Right lobe of liver (tissue), 6 donors: ENCODE measurements at regions not wholly inside any gene's neighbourhood (a gene's known extent, or its start where the extent isn't known, plus 50 kb on each side); places are given as distances from the start of the nearest gene placed in this dataset.

ENCODE experiments used
- ATAC-seq, 4 donors: fragments of 200-7000 bp; cut with Tn5 transposase; one replicate each; pipeline ENCODE4 v1.9.1; 2020; ENCODE audit warnings: mild to moderate bottlenecking in 4 of 4, moderate library complexity in 4 of 4
- DNase-seq, 3 donors: peaks; one replicate each; pipeline ENCODE4 v3.0.0-alpha.2; 2020
- H3K27ac ChIP-seq, 3 donors: fragments of 200-600 bp; one replicate each; pipeline ENCODE4 v1.8.0; 2022
- H3K27me3 ChIP-seq, 2 donors: fragments of 200-600 bp; one replicate each; pipeline ENCODE4 v1.8.0; 2022
- H3K36me3 ChIP-seq, 4 donors: fragments of 200-600 bp; sonication (generic) in 1 of 4; one replicate each; pipeline versions ENCODE4 v1.5.1 to v1.8.0; 2017 to 2022; ENCODE audit warnings: control low read depth in 1 of 4
- H3K4me1 ChIP-seq, 4 donors: fragments of 200-600 bp; sonication (generic) in 1 of 4; one replicate each; pipeline versions ENCODE4 v1.5.1 to v1.8.0; 2017 to 2022; ENCODE audit warnings: control low read depth in 1 of 4
- H3K4me3 ChIP-seq, 3 donors: fragments of 200-600 bp; one replicate each; pipeline ENCODE4 v1.8.0; 2022
- H3K9me3 ChIP-seq, 4 donors: fragments of 200-600 bp; sonication (generic) in 1 of 4; one replicate each; pipeline versions ENCODE4 v1.5.1 to v1.8.0; 2017 to 2022; ENCODE audit warnings: control low read depth in 1 of 4
- POLR2A ChIP-seq: fragments of 450-650 bp; IDR thresholded peaks from one replicate; pipeline ENCODE4 v1.6.1; 2017; ENCODE audit warnings: antibody characterized with exemption, mild to moderate bottlenecking
- WGBS: methylation state at CpG from one replicate; pipeline ENCODE4 v1.1.6; 2018; ENCODE audit warnings: low coverage, low lambda C conversion rate; ENCODE audit not compliant: insufficient coverage; ENCODE audit errors: missing lambda C conversion rate; 5-methylcytosine and 5-hydroxymethylcytosine counted together
- intact Hi-C, 2 donors: fragments of 100-400 bp; cut with DNase I; formaldehyde crosslinking; loops; one replicate each; pipeline versions ENCODE4 v1.11.2 to v1.14.1; 2022
- TF ChIP-seq, protein P1 (sequence below), 4 donors: fragments of 200-600 bp in 3 of 4; fragments of 450-650 bp in 1 of 4; IDR thresholded peaks; one replicate each; pipeline versions ENCODE4 v1.5.1 to v1.8.0; 2016 to 2022; ENCODE audit warnings: antibody characterized with exemption in 4 of 4, mild to moderate bottlenecking in 2 of 4
- donor health status: DM: no; HTN: yes; CAD: no.
- donor health status: DM: no; HTN: no; CAD: no.
- donor health status: DM: no; HTN: no; CAD: no.
- donor health status: DM: no; HTN: yes; CAD: no.
- donor health status: DM: no; HTN: yes; CAD: no.

DNA sequence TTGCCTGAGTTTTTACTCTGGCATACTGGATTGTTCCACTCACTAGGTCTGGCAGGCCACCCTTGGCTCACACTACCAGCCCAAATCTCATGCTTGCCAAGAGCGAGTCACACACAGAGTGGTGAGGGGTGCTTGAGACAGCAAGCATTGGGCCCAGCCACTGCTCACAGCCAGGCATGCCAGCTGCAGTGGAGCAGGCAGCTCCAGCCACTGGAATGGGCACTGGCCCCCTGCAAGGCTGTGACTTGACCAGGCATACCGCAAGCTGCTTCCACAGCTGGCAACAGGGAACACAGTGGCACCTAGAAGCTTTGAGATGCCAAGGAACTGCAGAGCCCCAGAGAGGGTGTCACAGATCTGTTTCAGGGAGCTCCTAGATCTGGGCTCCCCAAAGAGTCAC lies 488.5 kb downstream of the LRFN5 start:
- Histone ChIP-seq H3K27ac (no peak overlapping the region), H3K36me3 (no peaks in the 10 kb centered on the region), H3K4me3 (no peak overlapping the region), H3K27me3 (no peaks in the 10 kb centered on the region), H3K4me1 (no peaks in the 10 kb centered on the region), H3K9me3 (no peaks in the 10 kb centered on the region)
- 33% methylated on average over 1 of the region's 2 CpGs for WGBS
- ATAC-seq (peak in 1 of 4 donors; percentile 16), DNase-seq (no peak)
- TF ChIP-seq, protein P1, sequence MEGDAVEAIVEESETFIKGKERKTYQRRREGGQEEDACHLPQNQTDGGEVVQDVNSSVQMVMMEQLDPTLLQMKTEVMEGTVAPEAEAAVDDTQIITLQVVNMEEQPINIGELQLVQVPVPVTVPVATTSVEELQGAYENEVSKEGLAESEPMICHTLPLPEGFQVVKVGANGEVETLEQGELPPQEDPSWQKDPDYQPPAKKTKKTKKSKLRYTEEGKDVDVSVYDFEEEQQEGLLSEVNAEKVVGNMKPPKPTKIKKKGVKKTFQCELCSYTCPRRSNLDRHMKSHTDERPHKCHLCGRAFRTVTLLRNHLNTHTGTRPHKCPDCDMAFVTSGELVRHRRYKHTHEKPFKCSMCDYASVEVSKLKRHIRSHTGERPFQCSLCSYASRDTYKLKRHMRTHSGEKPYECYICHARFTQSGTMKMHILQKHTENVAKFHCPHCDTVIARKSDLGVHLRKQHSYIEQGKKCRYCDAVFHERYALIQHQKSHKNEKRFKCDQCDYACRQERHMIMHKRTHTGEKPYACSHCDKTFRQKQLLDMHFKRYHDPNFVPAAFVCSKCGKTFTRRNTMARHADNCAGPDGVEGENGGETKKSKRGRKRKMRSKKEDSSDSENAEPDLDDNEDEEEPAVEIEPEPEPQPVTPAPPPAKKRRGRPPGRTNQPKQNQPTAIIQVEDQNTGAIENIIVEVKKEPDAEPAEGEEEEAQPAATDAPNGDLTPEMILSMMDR (IDR thresholded peaks at IDR 0.05) = no peak
- TF ChIP-seq POLR2A = no peak
- intact Hi-C loops = no loop called here

DNA sequence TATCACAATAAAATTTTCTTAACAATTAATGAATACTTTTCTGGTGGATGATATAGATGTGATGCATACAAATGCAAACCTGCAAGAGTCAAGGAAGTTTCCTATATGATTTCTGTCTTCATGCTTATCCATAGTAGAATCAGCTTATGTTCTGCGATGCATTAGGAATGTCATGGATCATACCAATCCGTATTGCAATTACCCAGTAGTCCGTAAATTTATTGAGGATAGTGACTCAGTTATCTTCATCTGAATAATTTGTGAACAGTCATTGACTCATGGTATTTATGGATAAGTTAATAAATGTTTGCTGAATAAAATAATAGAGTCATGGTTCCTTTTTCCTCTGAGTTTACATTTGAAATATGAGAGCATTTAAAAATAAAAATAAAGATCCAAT lies 483.4 kb downstream of the LRFN5 start:
- no peak for ATAC-seq
- H3K4me3 ChIP-seq = no peak overlapping the region
- no peaks in the 10 kb centered on the region for H3K9me3 ChIP-seq
- 48% methylated on average over 3 of the region's 3 CpGs for WGBS
- no peaks in the 10 kb centered on the region for H3K36me3 ChIP-seq
- TF ChIP-seq, protein P1 (IDR thresholded peaks at IDR 0.05) = no peak
- no peak for TF ChIP-seq POLR2A
- no peak for DNase-seq
- intact Hi-C loops = no loop called here
- H3K4me1 ChIP-seq = no peaks in the 10 kb centered on the region
- no peak overlapping the region for H3K27ac ChIP-seq
- no peaks in the 10 kb centered on the region for H3K27me3 ChIP-seq

DNA sequence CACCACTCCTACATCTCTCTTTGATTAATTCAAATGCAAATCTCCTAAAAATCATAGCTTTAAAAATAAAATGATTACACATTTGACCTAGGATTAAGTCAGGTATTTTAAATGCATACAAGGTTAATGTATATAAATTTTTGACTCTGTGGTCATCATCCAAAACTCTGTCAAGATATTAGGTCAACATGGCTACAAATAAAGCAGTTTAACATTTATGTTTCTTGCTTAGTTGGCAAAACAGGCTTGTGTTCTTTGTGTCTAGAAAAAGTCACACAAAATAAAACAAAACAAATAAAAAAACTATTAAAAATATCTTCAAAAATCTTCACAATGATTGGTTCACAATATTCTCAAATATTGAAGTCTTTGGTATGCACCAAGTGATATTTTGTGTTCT lies 473.2 kb downstream of the LRFN5 start:
- H3K27me3 ChIP-seq = no peaks in the 10 kb centered on the region
- intact Hi-C loops = no loop called here
- TF ChIP-seq POLR2A = no peak
- TF ChIP-seq, protein P1 (IDR thresholded peaks at IDR 0.05) = no peak
- no peak overlapping the region for H3K4me3 ChIP-seq
- H3K27ac ChIP-seq = no peak overlapping the region
- no peaks in the 10 kb centered on the region for H3K9me3 ChIP-seq
- no peak for DNase-seq
- no peaks in the 10 kb centered on the region for H3K36me3 ChIP-seq
- H3K4me1 ChIP-seq = no peaks in the 10 kb centered on the region
- ATAC-seq = no peak

DNA sequence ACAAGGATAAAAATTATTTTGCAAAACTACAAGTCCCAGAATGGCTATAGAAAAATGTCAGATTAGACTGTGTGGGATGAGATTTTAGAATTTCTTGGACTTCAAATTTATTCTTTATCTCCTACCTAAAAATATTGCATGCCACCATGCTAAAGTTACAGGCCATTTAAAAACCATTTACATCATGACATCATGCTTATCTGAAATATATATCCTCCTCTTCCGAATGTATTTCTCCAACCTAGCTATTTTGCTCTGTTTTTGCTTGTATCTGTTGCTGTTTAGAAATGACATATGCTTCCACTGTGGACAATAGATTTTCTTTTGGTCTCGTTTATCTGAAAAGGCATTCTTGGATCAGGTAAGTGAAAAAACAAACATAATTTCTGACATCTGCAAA lies 471.7 kb downstream of the LRFN5 start:
- Histone ChIP-seq H3K9me3 (no peaks in the 10 kb centered on the region), H3K27ac (no peak overlapping the region), H3K27me3 (no peaks in the 10 kb centered on the region), H3K4me3 (no peak overlapping the region), H3K4me1 (no peaks in the 10 kb centered on the region), H3K36me3 (no peaks in the 10 kb centered on the region)
- 34% methylated on average over 2 of the region's 2 CpGs for WGBS
- ATAC-seq = no peak
- no peak for DNase-seq
- TF ChIP-seq POLR2A = no peak
- TF ChIP-seq, protein P1 (IDR thresholded peaks at IDR 0.05) = no peak
- intact Hi-C loops = no loop called here

DNA sequence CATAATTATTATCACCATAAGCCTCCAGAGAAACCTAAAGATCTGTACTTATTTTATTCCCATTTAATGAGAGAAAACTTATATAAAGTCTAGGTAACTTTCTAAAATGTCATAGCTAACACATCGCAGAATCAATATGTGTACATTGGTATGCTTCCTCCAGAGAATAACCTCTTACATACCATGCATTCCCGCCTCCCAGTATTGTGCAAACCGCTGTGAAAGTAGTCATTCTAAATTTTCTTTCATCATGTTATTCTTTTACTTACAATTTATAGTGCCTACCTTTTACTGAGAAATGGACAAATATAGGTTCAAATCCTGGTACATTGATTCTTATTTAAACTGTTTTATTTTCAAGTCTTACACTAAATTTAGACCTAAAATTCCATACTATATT lies 463.4 kb downstream of the LRFN5 start:
- no peak for DNase-seq
- H3K27me3 ChIP-seq = no peaks in the 10 kb centered on the region
- H3K27ac ChIP-seq = no peak overlapping the region
- TF ChIP-seq POLR2A = no peak
- TF ChIP-seq, protein P1 (IDR thresholded peaks at IDR 0.05) = no peak
- H3K36me3 ChIP-seq = no peaks in the 10 kb centered on the region
- intact Hi-C loops = no loop called here
- no peak for ATAC-seq
- H3K9me3 ChIP-seq = no peaks in the 10 kb centered on the region
- WGBS = 46% methylated on average over 3 of the region's 3 CpGs
- no peaks in the 10 kb centered on the region for H3K4me1 ChIP-seq
- no peak overlapping the region for H3K4me3 ChIP-seq
